GM19023 (cell line): ENCODE measurements at regions not wholly inside any gene's neighbourhood (a gene's known extent, or its start where the extent isn't known, plus 50 kb on each side); places are given as distances from the start of the nearest gene placed in this dataset.

Source experiments
- ATAC-seq: cut with Tn5 transposase; IDR thresholded peaks from one replicate; pipeline ENCODE4 v1.9.1; 2021; ENCODE audit warnings: mild to moderate bottlenecking, moderate library complexity; ENCODE audit not compliant: unreplicated experiment

- no peak for ATAC-seq
These were observed 107.1 kb downstream of the CEBPB start for GRCh38 chr20:50297498-50298376.

GRCh38 chr20:50298554-50299324 lies 108.1 kb downstream of the CEBPB start:
- ATAC-seq = no peak

GRCh38 chr20:50299325-50299629 lies 108.6 kb downstream of the CEBPB start:
- no peak for ATAC-seq

- ATAC-seq = no peak
These were observed 110.5 kb downstream of the CEBPB start for GRCh38 chr20:50301165-50301564.

GRCh38 chr20:50301712-50302111 lies 111.1 kb downstream of the CEBPB start:
- no peak for ATAC-seq

- ATAC-seq = no peak
These were observed 111.9 kb downstream of the CEBPB start for GRCh38 chr20:50302341-50303057.

- no peak for ATAC-seq
These were observed 113.2 kb downstream of the CEBPB start for GRCh38 chr20:50303573-50304500.

GRCh38 chr20:50304501-50304856 lies 113.8 kb downstream of the CEBPB start:
- ATAC-seq = no peak

- no peak for ATAC-seq
These were observed 114.4 kb downstream of the CEBPB start for GRCh38 chr20:50304923-50305635.

- ATAC-seq = no peak
These were observed 115.2 kb downstream of the CEBPB start for GRCh38 chr20:50305636-50306477.

- no peak for ATAC-seq
These were observed 116.1 kb downstream of the CEBPB start for GRCh38 chr20:50306478-50307423.

- no peak for ATAC-seq
These were observed 117.5 kb downstream of the CEBPB start for GRCh38 chr20:50308166-50308512.

- ATAC-seq = no peak
These were observed 118.1 kb downstream of the CEBPB start for GRCh38 chr20:50308513-50309279.

GRCh38 chr20:50309280-50309763 lies 118.7 kb downstream of the CEBPB start:
- no peak for ATAC-seq

GRCh38 chr20:50309764-50310672 lies 119.4 kb downstream of the CEBPB start:
- ATAC-seq = no peak

- no peak for ATAC-seq
These were observed 120.0 kb downstream of the CEBPB start for GRCh38 chr20:50310673-50311051.
